K562 (cell line): ENCODE measurements at regions not wholly inside any gene's neighbourhood (a gene's known extent, or its start where the extent isn't known, plus 50 kb on each side); places are given as distances from the start of the nearest gene placed in this dataset.

ENCODE experiments used
- ATAC-seq: fragments of 200-7000 bp; cut with Tn5 transposase; 3 replicates; pipeline ENCODE4 v1.9.1; 2020; ENCODE audit warnings: moderate library complexity
- BruUV-seq: library from RNA; stranded (reverse); fragments of 400-500 nt; replicated peaks from 2 replicates; lab custom pipeline; 2021; lab: Mats Ljungman, UMichigan
- CTCF ChIA-PET: fragments of 300-600 bp; formaldehyde crosslinking; extraction: SDS; loops from one replicate; lab custom pipeline; 2021; ENCODE audit warnings: low intra/inter-chr PET ratio; lab: Yijun Ruan, JAX
- POLR2A ChIA-PET: fragments of 300-600, 350-650 bp; sonication (Branson Sonifier 250); formaldehyde crosslinking; extraction: SDS; loops from one replicate; lab custom pipeline; 2021; ENCODE audit warnings: antibody characterized with exemption, inconsistent platforms; lab: Yijun Ruan, JAX
- DNase-seq, 4 experiments: peaks; one replicate each; pipeline versions ENCODE4 v3.0.0 to v3.0.0-alpha.2; 2011 to 2018; ENCODE audit warnings: low spot score in 3 of 4, mixed read lengths in 3 of 4; ENCODE audit errors: extremely low read depth in 1 of 4
- FAIRE-seq: peaks from 2 replicates; lab custom pipeline; 2011; peaks lifted over from hg19 to GRCh38; lab: Jason Lieb, UNC
- H2AFZ ChIP-seq: 2 replicates; pipeline ENCODE4 v1.6.0; 2011; ENCODE audit warnings: low read depth, low read length, control low read depth, inconsistent platforms
- H3K27ac ChIP-seq: fragments of 200-600 bp; 3 replicates; pipeline ENCODE4 v1.8.0; 2011; ENCODE audit warnings: low read depth, mild to moderate bottlenecking, control low read depth, inconsistent platforms, low read length, moderate library complexity, mixed read lengths; ENCODE audit errors: extremely low read depth
- H3K27me3 ChIP-seq, 2 experiments: fragments of 300-600 bp in 1 of 2; 2 replicates in 1 of 2; 3 replicates in 1 of 2; pipeline versions ENCODE4 v1.6.0 to v1.8.0; 2011; ENCODE audit warnings: inconsistent platforms in 2 of 2, low read length in 2 of 2, mild to moderate bottlenecking in 1 of 2, mixed read lengths in 1 of 2, moderate library complexity in 1 of 2; ENCODE audit not compliant: control insufficient read depth in 2 of 2, insufficient read depth in 2 of 2
- H3K36me3 ChIP-seq: fragments of 300-600 bp; 3 replicates; pipeline ENCODE4 v1.8.0; 2011; ENCODE audit warnings: mild to moderate bottlenecking, low read length, inconsistent platforms; ENCODE audit not compliant: control insufficient read depth, insufficient read depth
- H3K4me1 ChIP-seq, 2 experiments: fragments of 200-600 bp in 1 of 2; replicated peaks in 1 of 2; 2 replicates in 1 of 2; 3 replicates in 1 of 2; pipeline versions ENCODE4 v1.5.1 to v1.8.0; 2011; ENCODE audit warnings: inconsistent platforms in 2 of 2, low read length in 2 of 2, mild to moderate bottlenecking in 1 of 2, mixed read lengths in 1 of 2, moderate library complexity in 1 of 2; ENCODE audit not compliant: control insufficient read depth in 2 of 2, insufficient read depth in 2 of 2
- H3K4me2 ChIP-seq: 2 replicates; pipeline ENCODE4 v1.6.1; 2011; ENCODE audit warnings: low read length, control low read depth, inconsistent platforms, mixed read lengths; ENCODE audit not compliant: insufficient read depth
- H3K4me3 ChIP-seq: fragments of 200-600 bp; sonication (generic), shearing (Covaris generic); 2 replicates; pipeline ENCODE4 v1.5.1; 2016; ENCODE audit warnings: control low read depth, inconsistent platforms
- H3K79me2 ChIP-seq: fragments of 200-600 bp; 3 replicates; pipeline ENCODE4 v1.8.0; 2011; ENCODE audit warnings: low read length, inconsistent platforms; ENCODE audit not compliant: control insufficient read depth, insufficient read depth
- H3K9ac ChIP-seq, 2 experiments: 2 replicates each; pipeline versions ENCODE4 v1.6.0 to v1.6.1; 2011; ENCODE audit warnings: low read depth in 2 of 2, low read length in 2 of 2, control low read depth in 1 of 2, inconsistent platforms in 1 of 2, mild to moderate bottlenecking in 1 of 2, mixed read lengths in 1 of 2; ENCODE audit not compliant: insufficient read depth in 1 of 2
- H3K9me1 ChIP-seq: one replicate; pipeline ENCODE4 v1.6.0; 2011; ENCODE audit warnings: inconsistent platforms, mild to moderate bottlenecking, low read length, moderate library complexity; ENCODE audit not compliant: control insufficient read depth, insufficient read depth
- H3K9me3 ChIP-seq: replicated peaks from 2 replicates; pipeline ENCODE4 v1.5.1; 2011; ENCODE audit warnings: low read depth, low read length, inconsistent platforms; ENCODE audit not compliant: control insufficient read depth, insufficient read depth
- H4K20me1 ChIP-seq: replicated peaks from 2 replicates; pipeline ENCODE4 v1.6.1; 2011; ENCODE audit warnings: low read length, inconsistent platforms, mixed read lengths; ENCODE audit not compliant: control insufficient read depth, insufficient read depth
- BRD4 ChIP-seq: fragments of 200-600 bp; sonication (generic); IDR thresholded peaks from 2 replicates; pipeline ENCODE4 v1.6.1; 2017; ENCODE audit warnings: inconsistent platforms
- DIDO1 ChIP-seq: fragments of 450-650 bp; IDR thresholded peaks from 2 replicates; pipeline ENCODE4 v1.6.1; 2016; ENCODE audit warnings: low read depth, missing biosample characterization, missing genetic modification characterization
- FOSL1 ChIP-seq: fragments of 200-800 bp; sonication (Bioruptor generic); conservative IDR thresholded peaks from 2 replicates; pipeline ENCODE4 v1.6.1; 2016; ENCODE audit warnings: missing genetic modification characterization, missing compliant biosample characterization
- FOXA3 ChIP-seq, 2 experiments: fragments of 450-650 bp in 1 of 2; sonication (generic) in 1 of 2; formaldehyde crosslinking; IDR thresholded peaks in 1 of 2; conservative IDR thresholded peaks in 1 of 2; 2 replicates each; pipeline versions ENCODE4 v1.4.0 to v1.8.0; 2020 to 2022; ENCODE audit warnings: mild to moderate bottlenecking in 2 of 2, missing genetic modification reagents in 1 of 2
- FOXJ2 ChIP-seq: fragments of 200-800 bp; sonication (Bioruptor generic); IDR thresholded peaks from 2 replicates; pipeline ENCODE4 v1.6.1; 2016; ENCODE audit warnings: missing genetic modification characterization, missing compliant biosample characterization
- FOXK2 ChIP-seq, 2 experiments: fragments of 450-650 bp; IDR thresholded peaks in 1 of 2; conservative IDR thresholded peaks in 1 of 2; 2 replicates each; pipeline ENCODE4 v1.6.1; 2016; ENCODE audit warnings: low read depth in 2 of 2, mild to moderate bottlenecking in 1 of 2
- FOXP1 ChIP-seq: sonication (generic); formaldehyde crosslinking; IDR thresholded peaks from 2 replicates; pipeline ENCODE4 v1.8.0; 2022; ENCODE audit warnings: mild to moderate bottlenecking, missing genetic modification reagents
- NFXL1 ChIP-seq: fragments of 450-650 bp; formaldehyde crosslinking; IDR thresholded peaks from 2 replicates; pipeline ENCODE4 v1.4.0; 2021; ENCODE audit warnings: mild to moderate bottlenecking
- RBFOX2 ChIP-seq: fragments of 200-400 bp; formaldehyde crosslinking; IDR thresholded peaks from 2 replicates; pipeline ENCODE4 v1.6.1; 2017; ENCODE audit warnings: low read depth, mild to moderate bottlenecking, low read length, moderate library complexity
- RBM14 ChIP-seq: fragments of 200-400 bp; formaldehyde crosslinking; IDR thresholded peaks from 2 replicates; pipeline ENCODE4 v1.6.1; 2018; ENCODE audit warnings: low read depth, mild to moderate bottlenecking, low read length, moderate library complexity, borderline replicate concordance; ENCODE audit not compliant: insufficient read depth
- ZC3H11A ChIP-seq: IDR thresholded peaks from 2 replicates; pipeline ENCODE4 v1.6.1; 2012; ENCODE audit warnings: low read depth, low read length, improper control_type of control experiment
- ZFX ChIP-seq: sonication (generic); formaldehyde crosslinking; IDR thresholded peaks from 2 replicates; pipeline ENCODE4 v1.8.0; 2022; ENCODE audit warnings: mild to moderate bottlenecking, missing genetic modification reagents, moderate library complexity
- ZNF75A ChIP-seq: fragments of 450-650 bp; formaldehyde crosslinking; IDR thresholded peaks from 2 replicates; pipeline ENCODE4 v1.4.0; 2020; ENCODE audit warnings: mild to moderate bottlenecking
- WGBS: fragments of 100-300 bp; shearing (Covaris generic); methylation state at CpG from one replicate; pipeline ENCODE4 v1.1.6; 2016; ENCODE audit warnings: low coverage, mixed read lengths; ENCODE audit not compliant: insufficient coverage; ENCODE audit errors: missing lambda C conversion rate; 5-methylcytosine and 5-hydroxymethylcytosine counted together
- in situ Hi-C: fragments of 300-500 bp; cut with MboI; formaldehyde crosslinking; loops from 4 replicates; pipeline ENCODE4 v1.15.0; 2018; ENCODE audit warnings: inconsistent platforms, mixed read lengths
- intact Hi-C: fragments of 100-400 bp; cut with micrococcal nuclease; formaldehyde crosslinking; loops from 2 replicates; pipeline ENCODE4 v1.14.2; 2022
- TF ChIP-seq, protein P1 (sequence below), 2 experiments: fragments of 450-650 bp in 1 of 2; sonication (generic) in 1 of 2; formaldehyde crosslinking in 1 of 2; IDR thresholded peaks in 1 of 2; conservative IDR thresholded peaks in 1 of 2; 2 replicates each; pipeline versions ENCODE4 v1.6.1 to v1.8.1; 2016 to 2023; ENCODE audit warnings: mild to moderate bottlenecking in 2 of 2, moderate library complexity in 2 of 2, inconsistent platforms in 1 of 2, missing genetic modification reagents in 1 of 2
- TF ChIP-seq, protein P2 (sequence below): sonication (generic); formaldehyde crosslinking; IDR thresholded peaks from 2 replicates; pipeline ENCODE4 v1.8.1; 2022; ENCODE audit warnings: missing genetic modification reagents

DNA sequence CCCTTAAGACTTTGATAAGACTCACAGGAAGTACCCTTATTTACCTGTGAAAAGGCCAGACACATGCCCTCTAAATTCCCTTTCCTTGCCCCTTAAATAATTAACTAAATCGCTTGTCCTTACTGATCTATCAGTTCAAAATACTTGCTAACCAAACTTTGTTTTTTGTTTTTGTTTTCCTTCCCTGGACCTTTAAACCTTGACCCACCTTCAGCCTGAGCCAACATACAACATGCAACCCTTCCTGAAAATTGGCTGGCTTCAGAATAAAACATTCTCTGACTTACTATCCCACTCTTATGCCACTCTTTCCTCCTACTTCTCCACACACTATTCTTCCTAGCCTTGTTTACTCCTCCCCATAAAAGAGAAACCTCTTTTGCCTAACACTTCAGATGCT, 448.1 kb upstream of the TRAM1L1 start (continued):
- no peak for TF ChIP-seq ZFX
- TF ChIP-seq, all 486 proteins: peak for 0

DNA sequence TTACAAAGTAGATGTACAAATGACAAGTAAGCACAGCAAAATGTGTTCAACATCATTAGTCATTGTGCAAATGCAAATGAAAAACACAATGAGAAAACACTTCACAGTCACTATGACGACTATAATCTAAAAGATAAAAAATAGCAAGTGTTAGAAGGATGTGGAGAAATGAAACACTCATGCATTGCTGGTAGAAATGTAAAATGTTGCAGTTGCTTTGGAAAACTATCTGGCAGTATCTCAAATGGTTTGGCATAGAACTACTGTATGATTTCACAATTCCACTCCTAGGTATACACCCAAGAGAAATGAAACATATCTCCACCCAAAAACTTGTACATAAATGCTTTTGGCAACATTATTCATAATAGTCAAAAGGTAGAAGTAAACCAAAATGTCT, 459.7 kb upstream of the TRAM1L1 start:
- ChIA-PET POLR2A (no interaction called here), CTCF (no interaction called here)
- Histone ChIP-seq H3K9me1 (no peaks in the 10 kb centered on the region), H3K9me3 (no peaks in the 10 kb centered on the region), H3K4me3 (no peak overlapping the region), H3K9ac (no peak overlapping the region), H3K36me3 (no peaks in the 10 kb centered on the region), H3K79me2 (no peaks in the 10 kb centered on the region), H3K27ac (no peak overlapping the region), H4K20me1 (no peaks in the 10 kb centered on the region), H3K27me3 (no peaks in the 10 kb centered on the region), H3K4me1 (no peaks in the 10 kb centered on the region), H3K4me2 (no peak overlapping the region), H2AFZ (no peak overlapping the region)
- BruUV-seq = no TSS peak
- TF ChIP-seq FOXP1 (CRISPR knock-in tag) (no peak), FOXJ2 (tag) (no peak), FOSL1 (tag) (no peak), RBFOX2 (no peak), RBM14 (no peak), ZC3H11A (no peak), FOXK2 (conservative IDR thresholded peaks at IDR 0.05 in 1 of 2, IDR thresholded peaks at IDR 0.05 in 1 of 2; ENCODE audit: low read depth in 2 of 2) (no peak), BRD4 (no peak), DIDO1 (tag) (no peak), ZNF75A (CRISPR knock-in tag) (no peak), FOXA3 (CRISPR knock-in tag; conservative IDR thresholded peaks at IDR 0.05 in 1 of 2, IDR thresholded peaks at IDR 0.05 in 1 of 2) (no peak), NFXL1 (CRISPR knock-in tag) (no peak)
- TF ChIP-seq, protein P1, sequence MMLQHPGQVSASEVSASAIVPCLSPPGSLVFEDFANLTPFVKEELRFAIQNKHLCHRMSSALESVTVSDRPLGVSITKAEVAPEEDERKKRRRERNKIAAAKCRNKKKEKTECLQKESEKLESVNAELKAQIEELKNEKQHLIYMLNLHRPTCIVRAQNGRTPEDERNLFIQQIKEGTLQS (IDR thresholded peaks at IDR 0.05) = no peak
- TF ChIP-seq, protein P1 (CRISPR knock-in tag; conservative IDR thresholded peaks at IDR 0.05) = no peak
- TF ChIP-seq, protein P2, sequence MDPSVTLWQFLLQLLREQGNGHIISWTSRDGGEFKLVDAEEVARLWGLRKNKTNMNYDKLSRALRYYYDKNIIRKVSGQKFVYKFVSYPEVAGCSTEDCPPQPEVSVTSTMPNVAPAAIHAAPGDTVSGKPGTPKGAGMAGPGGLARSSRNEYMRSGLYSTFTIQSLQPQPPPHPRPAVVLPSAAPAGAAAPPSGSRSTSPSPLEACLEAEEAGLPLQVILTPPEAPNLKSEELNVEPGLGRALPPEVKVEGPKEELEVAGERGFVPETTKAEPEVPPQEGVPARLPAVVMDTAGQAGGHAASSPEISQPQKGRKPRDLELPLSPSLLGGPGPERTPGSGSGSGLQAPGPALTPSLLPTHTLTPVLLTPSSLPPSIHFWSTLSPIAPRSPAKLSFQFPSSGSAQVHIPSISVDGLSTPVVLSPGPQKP (CRISPR knock-in tag) = no peak
- intact Hi-C loops (no loop called here), in situ Hi-C loops (no loop called here)
- no peak for ATAC-seq
- 0% methylated on average over 1 of the region's 1 CpG for WGBS
- FAIRE-seq = no peak
- DNase-seq = no peak
